ENCODE measurements at regions not wholly inside any gene's neighbourhood (a gene's known extent, or its start where the extent isn't known, plus 50 kb on each side); places are given as distances from the start of the nearest gene placed in this dataset.

GRCh38 chr9:73470766-73471165 lies 319.1 kb downstream of the ANXA1 start:
- intact Hi-C loops (cut with DNase I) = no loop called here
- TF ChIP-seq POLR2A (IDR thresholded peaks at IDR 0.05) = no peak
- TF ChIP-seq CTCF (IDR thresholded peaks at IDR 0.05) = no peak
- H3K27ac ChIP-seq = no peak overlapping the region
- H3K4me1 ChIP-seq = no peaks in the 10 kb centered on the region
- no peaks in the 10 kb centered on the region for H3K27me3 ChIP-seq
- WGBS, 2 donors = 58 to 69% methylated on average over 2 to 3 of the region's 3 CpGs
- H3K9me3 ChIP-seq = no peaks in the 10 kb centered on the region
- H3K4me3 ChIP-seq = no peak overlapping the region
- no peak for DNase-seq
- H3K36me3 ChIP-seq = no peaks in the 10 kb centered on the region

- intact Hi-C loops (cut with DNase I) = no loop called here
- no peaks in the 10 kb centered on the region for H3K36me3 ChIP-seq
- no peak for DNase-seq
- no peaks in the 10 kb centered on the region for H3K4me1 ChIP-seq
- no peaks in the 10 kb centered on the region for H3K27me3 ChIP-seq
- TF ChIP-seq CTCF (IDR thresholded peaks at IDR 0.05) (no peak), POLR2A (IDR thresholded peaks at IDR 0.05) (no peak)
- no peak overlapping the region for H3K4me3 ChIP-seq
- WGBS, 2 donors = 84 to 85% methylated on average over 6 to 10 of the region's 14 CpGs
- no peak overlapping the region for H3K27ac ChIP-seq
- no peaks in the 10 kb centered on the region for H3K9me3 ChIP-seq
These were observed 322.4 kb downstream of the ANXA1 start for GRCh38 chr9:73474002-73474600.

- DNase-seq = no peak
- H3K27me3 ChIP-seq = no peaks in the 10 kb centered on the region
- WGBS, 2 donors = 67 to 100% methylated on average over 1 to 3 of the region's 20 CpGs
These were observed 323.0 kb downstream of the ANXA1 start for GRCh38 chr9:73474625-73475024.

GRCh38 chr9:73494894-73495293 lies 343.2 kb downstream of the ANXA1 start:
- no peak overlapping the region for H3K4me3 ChIP-seq
- H3K4me1 ChIP-seq = no peaks in the 10 kb centered on the region
- no peaks in the 10 kb centered on the region for H3K27me3 ChIP-seq
- no peaks in the 10 kb centered on the region for H3K36me3 ChIP-seq
- no peak overlapping the region for H3K27ac ChIP-seq
- DNase-seq = no peak
- WGBS, 2 donors = 68 to 89% methylated on average over 5 of the region's 5 CpGs
- peaks cover 0 to 10% (median 6%) of the 10 kb centered on the region in 3 donors for H3K9me3 ChIP-seq
- TF ChIP-seq POLR2A (IDR thresholded peaks at IDR 0.05) (no peak), CTCF (IDR thresholded peaks at IDR 0.05) (no peak)
- intact Hi-C loops (cut with DNase I) = no loop called here

More at GRCh38 chr9:73474625-73475024, 323.0 kb downstream of the ANXA1 start:
- intact Hi-C loops (cut with DNase I) = no loop called here
- TF ChIP-seq CTCF (IDR thresholded peaks at IDR 0.05) (no peak), POLR2A (IDR thresholded peaks at IDR 0.05) (no peak)
- no peak overlapping the region for H3K4me3 ChIP-seq
- no peaks in the 10 kb centered on the region for H3K36me3 ChIP-seq
- no peaks in the 10 kb centered on the region for H3K4me1 ChIP-seq
- H3K27ac ChIP-seq = no peak overlapping the region
- no peaks in the 10 kb centered on the region for H3K9me3 ChIP-seq

- H3K4me3 ChIP-seq = no peak overlapping the region
- no peaks in the 10 kb centered on the region for H3K36me3 ChIP-seq
- 76 to 81% methylated on average over 2 of the region's 2 CpGs for WGBS, 2 donors
- H3K27ac ChIP-seq = no peak overlapping the region
- no peaks in the 10 kb centered on the region for H3K4me1 ChIP-seq
- TF ChIP-seq POLR2A (IDR thresholded peaks at IDR 0.05) (no peak), CTCF (IDR thresholded peaks at IDR 0.05) (no peak)
- H3K27me3 ChIP-seq = no peaks in the 10 kb centered on the region
- intact Hi-C loops (cut with DNase I) = no loop called here
- H3K9me3 ChIP-seq = peaks cover 0 to 8% (median 6%) of the 10 kb centered on the region in 3 donors
- DNase-seq = no peak
These were observed 346.1 kb downstream of the ANXA1 start for GRCh38 chr9:73497796-73498195.
